IMR-90 (cell line): ENCODE measurements at regions not wholly inside any gene's neighbourhood (a gene's known extent, or its start where the extent isn't known, plus 50 kb on each side); places are given as distances from the start of the nearest gene placed in this dataset.

Experiments
- ATAC-seq: fragments of 200-7000 bp; cut with Tn5 transposase; 2 replicates; pipeline ENCODE4 v1.9.1; 2020; ENCODE audit warnings: low read depth, mild to moderate bottlenecking, moderate library complexity
- BruUV-seq: library from RNA; stranded (reverse); fragments of 400-500 nt; replicated peaks from 2 replicates; lab custom pipeline; 2021; lab: Mats Ljungman, UMichigan
- CTCF ChIA-PET: fragments of 300-600 bp; formaldehyde crosslinking; extraction: SDS; loops from one replicate; lab custom pipeline; 2021; ENCODE audit warnings: antibody characterized with exemption; lab: Yijun Ruan, JAX
- POLR2A ChIA-PET: fragments of 300-600 bp; sonication (Branson Sonifier 250); formaldehyde crosslinking; loops from one replicate; lab custom pipeline; 2022; ENCODE audit warnings: antibody characterized with exemption; ENCODE audit not compliant: unreplicated experiment; lab: Charles Lee
- DNase-seq: peaks from one replicate; pipeline ENCODE4 v3.0.0; 2013
- H2AFZ ChIP-seq: replicated peaks from 2 replicates; pipeline ENCODE3; 2013; ENCODE audit warnings: low read length, mild to moderate bottlenecking; ENCODE audit not compliant: poor library complexity
- H2AK5ac ChIP-seq: 2 replicates; pipeline ENCODE4 v1.6.1; 2013; ENCODE audit warnings: low read depth, low read length, inconsistent platforms
- H2AK9ac ChIP-seq: replicated peaks from 2 replicates; pipeline ENCODE3; 2013; ENCODE audit warnings: mild to moderate bottlenecking, low read depth, low read length, moderate library complexity; ENCODE audit not compliant: poor library complexity
- H2BK120ac ChIP-seq: 2 replicates; pipeline ENCODE4 v1.6.1; 2013; ENCODE audit warnings: low read depth, low read length, inconsistent platforms
- H2BK15ac ChIP-seq: 3 replicates; pipeline ENCODE4 v1.6.1; 2013; ENCODE audit warnings: low read depth, low read length, inconsistent platforms
- H2BK20ac ChIP-seq: 2 replicates; pipeline ENCODE4 v1.6.1; 2013; ENCODE audit warnings: low read depth, mild to moderate bottlenecking, inconsistent platforms, low read length, moderate library complexity
- H2BK5ac ChIP-seq: 2 replicates; pipeline ENCODE4 v1.6.1; 2013; ENCODE audit warnings: mild to moderate bottlenecking, low read depth, low read length, inconsistent platforms; ENCODE audit not compliant: poor library complexity, severe bottlenecking
- H3K14ac ChIP-seq: replicated peaks from 2 replicates; pipeline ENCODE4 v1.6.1; 2013; ENCODE audit warnings: low read depth, low read length, inconsistent platforms
- H3K18ac ChIP-seq: 2 replicates; pipeline ENCODE4 v1.6.1; 2013; ENCODE audit warnings: low read depth, low read length, control low read depth
- H3K23ac ChIP-seq: 2 replicates; pipeline ENCODE4 v1.6.1; 2013; ENCODE audit warnings: low read depth, low read length, inconsistent platforms
- H3K27ac ChIP-seq: 2 replicates; pipeline ENCODE4 v1.5.1; 2013; ENCODE audit warnings: mild to moderate bottlenecking, control low read depth, low read length; ENCODE audit not compliant: insufficient read depth
- H3K27me3 ChIP-seq: 2 replicates; pipeline ENCODE4 v1.6.1; 2013; ENCODE audit warnings: low read length; ENCODE audit not compliant: control insufficient read depth, insufficient read depth
- H3K36me3 ChIP-seq: 2 replicates; pipeline ENCODE4 v1.6.1; 2013; ENCODE audit warnings: low read length, mixed read lengths; ENCODE audit not compliant: control insufficient read depth, insufficient read depth
- H3K4ac ChIP-seq: 2 replicates; pipeline ENCODE4 v1.6.1; 2013; ENCODE audit warnings: low read depth, low read length, inconsistent platforms
- H3K4me1 ChIP-seq: 2 replicates; pipeline ENCODE4 v1.6.1; 2013; ENCODE audit warnings: low read length, mixed read lengths; ENCODE audit not compliant: control insufficient read depth, insufficient read depth
- H3K4me2 ChIP-seq: 2 replicates; pipeline ENCODE4 v1.6.1; 2013; ENCODE audit warnings: low read depth, mild to moderate bottlenecking, control low read depth, low read length, moderate library complexity
- H3K4me3 ChIP-seq: 2 replicates; pipeline ENCODE4 v1.5.1; 2013; ENCODE audit warnings: low read depth, mild to moderate bottlenecking, control low read depth, low read length, moderate library complexity; ENCODE audit not compliant: insufficient read depth
- H3K56ac ChIP-seq: 2 replicates; pipeline ENCODE4 v1.6.1; 2013; ENCODE audit warnings: low read length, inconsistent platforms; ENCODE audit not compliant: insufficient read depth; ENCODE audit errors: extremely low read depth
- H3K79me1 ChIP-seq, 2 experiments: 2 replicates each; pipeline ENCODE4 v1.6.1; 2013; ENCODE audit warnings: low read length in 2 of 2, inconsistent platforms in 1 of 2, low read depth in 1 of 2
- H3K9ac ChIP-seq: 2 replicates; pipeline ENCODE4 v1.6.1; 2013; ENCODE audit warnings: low read depth, low read length, control low read depth
- H3K9me1 ChIP-seq: 2 replicates; pipeline ENCODE4 v1.6.1; 2013; ENCODE audit warnings: low read length, inconsistent platforms; ENCODE audit not compliant: insufficient read depth
- H3K9me3 ChIP-seq: 2 replicates; pipeline ENCODE4 v1.6.1; 2013; ENCODE audit warnings: low read length; ENCODE audit not compliant: control insufficient read depth, insufficient read depth
- H4K20me1 ChIP-seq: 2 replicates; pipeline ENCODE4 v1.6.1; 2013; ENCODE audit warnings: low read length, inconsistent platforms; ENCODE audit not compliant: insufficient read depth
- H4K5ac ChIP-seq: 2 replicates; pipeline ENCODE4 v1.6.1; 2013; ENCODE audit warnings: mild to moderate bottlenecking, low read depth, low read length, control low read depth
- H4K8ac ChIP-seq, 2 experiments: 2 replicates each; pipeline ENCODE4 v1.6.1; 2013; ENCODE audit warnings: low read depth in 2 of 2, low read length in 2 of 2, control low read depth in 1 of 2, inconsistent platforms in 1 of 2
- H4K91ac ChIP-seq: 2 replicates; pipeline ENCODE4 v1.6.1; 2013; ENCODE audit warnings: low read depth, low read length, inconsistent platforms; ENCODE audit not compliant: insufficient read depth
- CEBPB ChIP-seq: IDR thresholded peaks from 2 replicates; pipeline ENCODE4 v1.6.1; 2012; ENCODE audit warnings: low read depth, low read length, improper control_type of control experiment
- CHD1 ChIP-seq: IDR thresholded peaks from 2 replicates; pipeline ENCODE4 v1.6.1; 2012; ENCODE audit warnings: low read depth, low read length, improper control_type of control experiment
- ELK1 ChIP-seq: fragments of 150-350 bp; IDR thresholded peaks from 2 replicates; pipeline ENCODE4 v1.6.1; 2016; ENCODE audit warnings: low read depth, mild to moderate bottlenecking, low read length, moderate library complexity, borderline replicate concordance
- FOS ChIP-seq: fragments of 150-350 bp; IDR thresholded peaks from 2 replicates; pipeline ENCODE4 v1.6.1; 2016; ENCODE audit warnings: low read depth, low read length
- MXI1 ChIP-seq: IDR thresholded peaks from 2 replicates; pipeline ENCODE4 v1.6.1; 2012; ENCODE audit warnings: low read depth, mild to moderate bottlenecking, low read length, moderate library complexity, borderline replicate concordance
- NFE2L2 ChIP-seq: fragments of 150-350 bp; IDR thresholded peaks from 2 replicates; pipeline ENCODE4 v1.6.1; 2016; ENCODE audit warnings: low read depth, mild to moderate bottlenecking, low read length
- POLR2A ChIP-seq: IDR thresholded peaks from 2 replicates; pipeline ENCODE4 v1.6.1; 2012; ENCODE audit warnings: mild to moderate bottlenecking, low read depth, low read length
- RCOR1 ChIP-seq: IDR thresholded peaks from 2 replicates; pipeline ENCODE4 v1.6.1; 2012; ENCODE audit warnings: mild to moderate bottlenecking, low read length, improper control_type of control experiment; ENCODE audit not compliant: insufficient replicate concordance
- SMC3 ChIP-seq: fragments of 150-350 bp; IDR thresholded peaks from 2 replicates; pipeline ENCODE4 v1.6.1; 2016; ENCODE audit warnings: low read depth, mild to moderate bottlenecking, antibody characterized with exemption, low read length, moderate library complexity
- USF2 ChIP-seq: fragments of 150-350 bp; IDR thresholded peaks from 2 replicates; pipeline ENCODE4 v1.6.1; 2017; ENCODE audit warnings: mild to moderate bottlenecking, antibody characterized with exemption, low read length, low read depth
- WGBS, 2 experiments: methylation state at CpG; one replicate each; pipeline versions ENCODE4 v1.1.5 to v1.1.7; 2013; ENCODE audit warnings: missing lambda C conversion rate in 2 of 2; ENCODE audit not compliant: insufficient read length in 1 of 2; ENCODE audit errors: extremely low coverage in 2 of 2; 5-methylcytosine and 5-hydroxymethylcytosine counted together
- dilution Hi-C: fragments of 300-500 bp; cut with HindIII; formaldehyde crosslinking; loops from one replicate; pipeline ENCODE4 v1.14.3; 2018; ENCODE audit warnings: low sequenced_read_pairs; ENCODE audit not compliant: unreplicated experiment
- in situ Hi-C: fragments of 300-500 bp; cut with MboI; formaldehyde crosslinking; loops from 3 replicates; pipeline ENCODE4 v1.14.3; 2019; ENCODE audit warnings: low sequenced_read_pairs, inconsistent platforms, mixed read lengths
- intact Hi-C: fragments of 100-400 bp; cut with micrococcal nuclease; formaldehyde crosslinking; loops from 2 replicates; pipeline ENCODE4 v1.10.0; 2022

GRCh38 chr12:125206711-125207110 lies 141.5 kb downstream of the AACS start:
- H3K4ac ChIP-seq: no peak overlapping the region
- H2AK9ac ChIP-seq: no peak overlapping the region
- ChIA-PET POLR2A (no interaction called here), CTCF (no interaction called here)
- H3K9me3 ChIP-seq: no peaks in the 10 kb centered on the region
- no CpG with 5 or more reads among the region's 9 CpGs for WGBS, 2 experiments
- dilution Hi-C loops: no loop called here
- no peak overlapping the region for H3K4me3 ChIP-seq
- no peak overlapping the region for H3K27ac ChIP-seq
- no peak overlapping the region for H2BK5ac ChIP-seq
- no peak overlapping the region for H3K23ac ChIP-seq
- intact Hi-C loops: no loop called here
- H4K8ac ChIP-seq: no peak overlapping the region
- no peak overlapping the region for H3K9ac ChIP-seq
- no TSS peak for BruUV-seq
- H3K14ac ChIP-seq: no peak overlapping the region
- TF ChIP-seq ELK1 (no peak), CHD1 (no peak), USF2 (no peak), CEBPB (no peak), FOS (no peak), MXI1 (no peak), NFE2L2 (no peak), RCOR1 (no peak), POLR2A (no peak), SMC3 (no peak)
- ATAC-seq (no peak), DNase-seq (no peak)
- no peak overlapping the region for H2BK120ac ChIP-seq
- H4K5ac ChIP-seq: no peak overlapping the region
- no peak overlapping the region for H3K56ac ChIP-seq
- H3K79me1 ChIP-seq: no peaks in the 10 kb centered on the region
- no peak overlapping the region for H4K91ac ChIP-seq
- no peak overlapping the region for H3K18ac ChIP-seq
- no peak overlapping the region for H2AK5ac ChIP-seq
- in situ Hi-C loops: no loop called here
- no peak overlapping the region for H3K4me2 ChIP-seq
- no peaks in the 10 kb centered on the region for H4K20me1 ChIP-seq
- H3K27me3 ChIP-seq: no peaks in the 10 kb centered on the region
- H3K4me1 ChIP-seq: no peaks in the 10 kb centered on the region
- no peak overlapping the region for H2AFZ ChIP-seq
- no peak overlapping the region for H2BK15ac ChIP-seq
- H2BK20ac ChIP-seq: no peak overlapping the region
- no peaks in the 10 kb centered on the region for H3K9me1 ChIP-seq
- no peaks in the 10 kb centered on the region for H3K36me3 ChIP-seq
